NCI-H774 (cell line): ENCODE measurements at regions not wholly inside any gene's neighbourhood (a gene's known extent, or its start where the extent isn't known, plus 50 kb on each side); places are given as distances from the start of the nearest gene placed in this dataset.
"Not testable (repeated sequence)": the region's sequence is repeated elsewhere in the genome, so short reads cannot be mapped to it uniquely, and the experiment has no call there.

Experiments
- DNase-seq: peaks from one replicate; lab custom pipeline; 2025; lab: John Stamatoyannopoulos, UW

DNA sequence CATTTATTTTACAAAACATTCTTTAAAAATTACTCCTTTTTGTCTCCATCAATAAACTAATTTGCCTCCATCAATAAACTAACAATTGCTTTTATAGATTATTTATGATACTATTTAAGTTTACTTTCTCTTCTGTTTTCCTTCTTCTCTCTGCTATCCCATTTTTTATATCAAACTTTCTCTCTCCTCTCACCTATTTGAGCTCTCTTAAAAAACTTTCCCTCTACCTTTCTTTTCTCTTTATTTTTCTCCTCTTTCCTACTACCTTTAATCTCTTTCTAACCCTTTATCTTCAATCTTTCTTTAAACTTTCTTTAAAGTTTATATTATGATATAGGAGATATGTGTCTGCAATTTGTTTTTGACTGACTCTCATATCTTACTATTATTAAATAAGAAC, 566.4 kb downstream of the DACH1 start:
- no peak for DNase-seq

DNA sequence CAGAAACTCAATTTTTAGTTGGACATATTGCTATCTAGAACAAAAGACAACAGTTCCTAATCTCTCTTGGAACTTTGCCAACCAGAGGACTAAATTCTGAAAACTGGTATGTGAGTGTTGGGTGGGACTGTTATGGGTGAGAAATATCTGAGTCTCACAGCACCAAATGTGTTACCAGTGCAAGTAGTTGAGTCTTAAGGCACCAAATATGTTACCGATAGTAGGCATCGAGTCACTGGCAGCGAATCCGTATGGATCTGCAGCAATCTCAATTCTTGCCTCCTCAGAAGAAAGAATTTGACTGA, 575.2 kb downstream of the DACH1 start:
- no peak for DNase-seq

DNA sequence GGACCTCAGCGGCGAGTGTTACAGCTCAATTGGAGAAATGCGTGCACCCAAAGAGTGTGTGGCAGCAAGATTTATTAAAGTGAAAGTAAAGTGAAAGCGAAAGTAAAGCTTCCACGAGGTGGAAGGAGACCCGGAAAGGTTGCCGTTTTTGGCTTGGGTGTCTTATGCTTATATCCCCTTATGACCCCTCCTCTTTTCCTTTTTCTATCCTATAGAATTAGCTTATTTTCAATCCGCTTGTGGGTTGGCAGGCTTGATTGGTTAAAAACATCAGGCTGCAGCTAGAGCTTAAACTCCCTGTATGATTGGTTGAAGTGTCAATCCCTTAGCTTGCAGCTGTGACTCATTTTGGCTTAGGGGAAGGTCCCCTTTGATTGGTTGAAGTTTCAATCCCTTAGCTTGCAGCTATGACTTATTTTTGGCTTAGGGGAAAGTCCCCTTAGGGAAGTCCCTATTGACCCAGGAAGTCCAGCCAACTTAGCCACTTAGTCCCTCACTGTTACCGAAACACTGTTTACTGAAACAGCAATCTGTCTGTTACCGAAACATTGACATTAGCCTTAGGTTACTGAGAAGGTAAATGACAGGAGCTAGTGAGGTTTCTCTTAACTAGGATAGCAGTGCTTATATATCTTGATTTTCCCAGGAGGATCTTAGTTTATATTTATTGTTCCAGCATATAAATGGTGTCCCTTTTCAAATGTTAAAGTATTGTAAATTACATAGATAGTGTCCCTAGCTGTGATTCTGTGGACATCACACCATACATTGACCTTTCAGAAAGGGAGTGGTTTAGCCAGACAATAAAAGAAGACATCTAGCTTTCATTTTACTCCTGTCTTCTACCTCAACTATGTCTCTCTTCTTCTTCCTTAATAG, 575.8 kb downstream of the DACH1 start:
- peak; percentile 37 for DNase-seq

DNA sequence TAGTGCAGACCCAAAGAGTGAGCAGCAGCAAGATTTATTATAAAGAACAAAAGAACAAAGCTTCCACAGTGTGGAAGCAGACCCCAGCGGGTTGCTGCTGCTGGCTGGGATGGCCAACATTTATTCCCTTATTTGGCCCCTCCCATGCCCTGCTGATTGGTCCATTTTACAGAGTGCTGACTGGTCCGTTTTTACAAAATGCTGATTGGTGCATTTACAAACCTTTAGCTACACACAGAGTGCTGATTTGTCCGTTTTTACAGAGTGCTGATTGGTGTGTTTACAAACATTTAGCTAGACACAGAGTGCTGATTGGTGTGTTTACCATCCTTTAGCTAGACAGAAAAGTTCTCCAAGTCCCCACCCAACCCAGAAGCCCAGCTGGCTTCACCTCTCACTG, 577.0 kb downstream of the DACH1 start:
- DNase-seq, result not testable (repeated sequence)

DNA sequence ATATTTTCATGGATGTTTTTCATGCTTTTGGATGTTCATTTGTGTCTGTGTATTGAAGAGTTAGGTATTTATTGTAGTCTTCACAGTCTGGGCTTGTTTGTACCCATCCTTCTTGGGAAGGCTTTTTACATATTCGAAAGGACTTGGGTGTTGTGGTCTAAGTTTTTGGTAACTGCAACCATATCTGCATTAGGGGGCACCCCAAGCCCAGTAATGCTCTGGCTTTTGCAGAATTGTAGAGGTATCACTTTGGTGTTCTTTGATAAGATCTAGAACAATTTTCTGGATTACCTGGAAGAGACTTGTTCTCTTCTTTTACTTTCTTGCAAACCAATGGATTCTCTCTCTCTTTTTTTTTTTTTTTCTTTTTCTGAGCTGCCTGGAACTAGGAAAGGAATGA, 581.3 kb downstream of the DACH1 start:
- no peak for DNase-seq

DNA sequence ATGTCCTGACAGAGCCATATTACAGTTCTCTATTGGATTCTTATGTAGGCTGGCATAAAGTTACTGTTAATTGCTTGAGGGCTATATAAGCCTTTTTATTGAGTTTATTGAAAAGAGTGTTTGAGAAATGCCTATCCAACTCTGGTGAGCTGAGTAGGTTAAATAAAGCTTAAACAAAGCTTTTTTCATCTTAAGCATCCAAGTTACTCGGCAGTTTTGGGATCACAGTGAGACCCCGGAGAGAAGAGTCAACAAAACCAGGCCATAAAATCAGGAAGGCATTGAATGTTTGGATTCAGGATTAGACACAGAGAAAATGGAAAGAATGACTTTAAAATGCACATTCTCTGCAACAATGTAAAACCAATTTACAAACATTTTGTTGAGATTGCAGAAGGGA, 588.5 kb downstream of the DACH1 start:
- DNase-seq, result no peak

DNA sequence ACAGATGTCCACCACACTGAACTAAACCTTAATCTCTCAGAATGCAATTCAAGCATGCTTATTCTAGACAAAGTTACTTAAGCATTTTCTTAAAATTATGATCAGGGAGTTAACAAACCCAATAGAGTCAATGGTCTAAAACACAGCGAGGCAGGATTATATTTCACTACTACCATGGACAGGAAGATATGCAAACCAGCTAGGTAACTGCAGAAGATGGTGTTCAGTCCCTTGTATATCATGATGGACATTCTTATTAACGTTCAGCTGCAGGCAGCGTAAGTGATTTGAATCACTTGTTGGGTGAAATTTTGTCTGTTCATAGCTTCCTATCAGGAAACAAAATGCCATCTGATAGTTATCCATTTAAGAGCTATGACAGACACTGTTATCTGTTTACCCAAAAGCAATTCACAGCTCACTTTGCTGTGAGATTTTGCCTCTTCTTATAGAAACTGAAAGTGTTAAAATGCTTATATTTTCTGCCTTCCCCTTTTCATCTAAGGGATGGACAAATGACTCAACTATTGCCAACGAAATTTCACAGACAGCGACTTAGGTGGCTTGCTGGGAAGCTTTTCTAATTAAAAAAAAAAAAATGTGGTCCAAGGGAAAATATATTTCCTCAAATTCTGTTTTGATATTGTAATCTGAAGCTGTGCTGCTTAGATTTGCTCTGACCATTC, 591.9 kb downstream of the DACH1 start:
- DNase-seq, result no peak

DNA sequence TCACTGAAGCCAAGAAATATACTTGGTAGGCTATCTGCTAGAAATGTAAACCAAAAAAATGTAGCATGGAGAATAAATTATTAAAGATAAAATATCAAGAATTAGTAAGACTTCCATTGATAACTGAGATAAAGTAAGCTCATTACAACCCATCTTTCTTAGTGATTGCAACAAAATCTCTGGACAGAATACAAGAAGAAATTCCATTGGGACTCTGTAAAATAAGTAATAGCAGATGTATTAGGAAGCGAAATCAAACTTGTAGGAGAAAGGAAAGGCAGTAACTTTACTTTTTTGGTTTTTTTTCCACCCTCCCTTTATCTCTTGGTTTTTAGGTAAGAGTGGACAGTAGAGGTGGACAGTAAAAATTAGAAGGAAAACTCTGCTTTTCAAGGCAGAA, 605.7 kb downstream of the DACH1 start:
- DNase-seq, result no peak

DNA sequence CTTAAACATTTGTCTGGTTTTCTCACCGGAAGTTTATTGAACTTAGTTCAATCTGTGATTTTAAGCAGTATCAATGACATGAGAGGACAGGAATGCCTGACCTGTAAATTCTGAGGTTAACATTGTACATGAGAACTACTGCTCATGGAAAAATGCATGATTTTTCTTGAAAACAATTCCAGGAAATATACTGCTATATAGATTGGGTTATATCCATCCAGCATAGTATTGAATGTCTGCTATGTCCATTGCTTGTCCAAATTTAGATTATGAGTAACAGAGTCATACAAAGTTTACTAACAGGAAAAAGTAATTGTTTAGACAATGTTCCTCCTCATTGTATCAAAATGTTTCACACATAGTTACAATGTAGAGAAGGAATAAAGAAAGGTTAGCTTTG, 606.8 kb downstream of the DACH1 start:
- no peak for DNase-seq

DNA sequence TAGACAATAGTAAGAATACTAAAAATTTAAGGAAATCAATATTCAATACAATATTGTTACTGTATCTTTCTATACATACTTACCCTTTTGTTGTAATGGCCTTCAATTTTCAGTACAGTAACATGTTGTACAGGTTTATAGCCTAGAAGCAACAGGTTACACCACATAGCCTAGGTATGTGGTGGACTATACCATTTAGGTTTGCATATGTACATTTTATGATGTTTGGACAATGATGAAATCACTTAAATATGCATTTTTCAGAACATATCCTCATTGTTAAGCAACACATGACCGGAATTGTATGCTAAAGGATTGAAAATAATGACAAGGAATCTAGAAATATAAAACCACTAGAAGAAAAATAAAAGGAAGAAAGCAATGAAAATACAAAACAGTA, 611.4 kb downstream of the DACH1 start:
- no peak for DNase-seq

DNA sequence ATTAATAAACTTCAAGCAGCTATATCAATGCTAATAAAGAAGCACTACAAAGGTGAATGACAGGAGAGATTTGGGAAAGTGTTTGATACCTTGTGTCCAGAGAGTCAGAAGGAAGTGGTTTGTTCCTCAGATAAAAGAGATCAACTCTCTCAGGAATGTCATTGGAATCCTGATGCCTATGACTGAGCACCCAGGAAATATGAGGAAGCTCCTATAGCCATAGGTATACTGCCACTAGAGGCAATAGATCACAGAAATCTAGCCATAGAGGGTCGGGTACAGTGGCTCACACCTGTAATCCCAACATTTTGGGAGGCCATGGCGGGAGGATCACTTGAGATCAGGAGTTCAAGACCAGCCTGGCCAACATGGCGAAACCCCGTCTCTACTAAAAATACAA, 612.6 kb downstream of the DACH1 start:
- no peak for DNase-seq

DNA sequence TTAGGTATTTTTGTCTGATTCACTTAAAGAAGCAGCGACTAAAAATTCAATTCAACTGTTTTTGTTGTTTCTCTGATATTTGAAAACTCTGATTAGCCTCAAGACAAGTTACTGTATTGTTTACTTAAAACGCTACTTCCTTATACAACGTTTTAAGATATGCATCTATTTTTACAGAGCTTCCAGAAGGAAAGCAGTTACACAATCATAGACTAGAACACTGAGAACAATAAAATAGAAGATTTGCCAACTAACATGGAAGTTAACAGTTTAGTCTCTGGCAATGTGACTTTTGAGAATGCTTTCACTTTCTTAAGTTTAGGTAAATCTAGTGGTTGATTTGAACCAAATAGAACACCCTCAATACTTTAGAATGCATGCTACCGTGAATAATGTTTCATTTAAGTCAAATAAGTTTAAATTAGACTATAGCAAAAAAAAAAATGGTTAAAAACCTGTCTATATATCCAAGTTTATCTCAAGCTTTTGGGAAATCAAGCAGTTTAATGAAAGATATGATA, 614.8 kb downstream of the DACH1 start:
- DNase-seq, result no peak

DNA sequence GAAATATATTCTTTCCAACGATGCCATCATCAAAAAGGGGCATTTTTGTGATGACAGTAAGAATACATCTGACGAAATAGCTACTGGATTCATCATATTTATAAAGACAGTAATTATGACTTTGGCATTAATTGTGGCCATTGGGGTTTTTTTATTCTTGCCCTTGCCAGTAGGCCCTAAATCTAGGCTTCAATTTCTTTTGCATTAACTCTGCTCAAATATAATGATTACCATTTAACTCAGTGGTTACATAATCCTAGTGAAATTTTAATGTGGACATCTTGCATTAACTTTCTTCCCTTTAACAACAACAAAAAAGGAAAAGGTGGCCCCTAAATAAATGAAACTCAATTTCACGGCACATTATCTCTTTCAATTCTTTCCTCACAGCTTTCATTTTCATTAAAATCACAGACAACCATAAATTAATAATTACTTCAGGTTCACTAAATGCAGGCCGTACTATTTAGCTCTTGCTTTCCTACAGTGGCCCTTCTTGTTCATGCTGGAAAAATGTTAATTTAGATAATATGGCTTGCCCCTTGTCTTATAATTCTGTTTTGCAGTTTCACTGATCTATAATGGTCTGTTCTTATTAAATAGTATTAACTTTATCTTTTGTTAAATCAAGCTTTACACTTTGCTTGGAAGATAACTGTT, 615.6 kb downstream of the DACH1 start:
- no peak for DNase-seq

DNA sequence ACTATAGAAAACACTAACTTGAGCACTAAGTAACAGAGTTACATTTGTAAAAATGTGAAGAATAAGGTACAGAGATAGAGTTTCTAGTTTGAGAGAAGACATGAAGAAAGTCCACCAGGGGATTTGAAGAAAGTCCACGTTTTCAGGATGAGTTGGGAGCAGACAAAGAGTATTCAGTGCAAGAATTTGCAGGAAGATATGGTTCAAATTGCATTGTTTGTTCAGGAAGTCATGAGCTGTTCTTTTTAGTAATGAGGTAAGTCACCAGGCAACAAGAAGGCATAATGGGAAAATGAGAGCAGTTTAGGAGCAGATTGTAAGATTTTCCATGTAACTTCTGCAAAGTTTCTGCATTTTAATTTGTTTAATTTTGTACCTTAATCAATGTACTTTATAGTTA, 618.0 kb downstream of the DACH1 start:
- DNase-seq, result no peak

DNA sequence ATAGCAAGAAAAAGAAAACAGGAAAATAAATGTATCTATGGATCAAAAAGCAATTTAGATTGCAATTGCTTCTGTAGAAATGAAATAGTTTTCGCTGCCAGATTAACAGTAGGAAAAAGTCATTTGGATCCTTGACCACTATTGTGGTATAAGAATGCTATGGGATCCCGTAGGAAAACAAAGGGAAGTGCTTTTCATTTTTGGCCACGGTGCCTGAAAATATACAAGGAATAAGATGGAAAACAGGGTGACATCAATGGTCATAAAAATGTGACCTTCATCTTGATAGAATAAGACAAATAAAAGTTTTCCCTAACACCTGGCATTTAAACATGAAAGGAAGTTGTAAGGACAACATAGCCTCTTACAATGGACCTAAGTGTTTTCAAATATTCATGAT, 622.8 kb downstream of the DACH1 start:
- no peak for DNase-seq

DNA sequence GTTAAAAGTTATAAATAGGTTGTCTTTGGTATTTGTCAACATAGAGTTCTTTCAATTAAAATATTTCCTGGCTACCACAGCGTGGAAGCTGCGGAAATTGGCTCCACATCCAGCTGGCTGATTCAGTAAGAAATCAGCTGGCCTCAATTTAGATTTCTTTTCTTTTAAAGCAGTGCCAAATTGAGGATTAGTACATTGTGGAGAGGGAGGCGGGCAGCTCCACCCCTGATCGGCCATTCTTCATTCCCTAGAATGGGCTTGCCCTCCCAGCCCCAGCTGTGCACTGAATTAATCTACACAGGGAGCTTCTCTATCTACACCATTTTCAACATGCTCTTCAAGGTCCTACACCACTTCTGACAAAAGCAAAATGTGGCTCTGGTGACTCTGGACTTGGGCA, 624.8 kb downstream of the DACH1 start:
- no peak for DNase-seq

DNA sequence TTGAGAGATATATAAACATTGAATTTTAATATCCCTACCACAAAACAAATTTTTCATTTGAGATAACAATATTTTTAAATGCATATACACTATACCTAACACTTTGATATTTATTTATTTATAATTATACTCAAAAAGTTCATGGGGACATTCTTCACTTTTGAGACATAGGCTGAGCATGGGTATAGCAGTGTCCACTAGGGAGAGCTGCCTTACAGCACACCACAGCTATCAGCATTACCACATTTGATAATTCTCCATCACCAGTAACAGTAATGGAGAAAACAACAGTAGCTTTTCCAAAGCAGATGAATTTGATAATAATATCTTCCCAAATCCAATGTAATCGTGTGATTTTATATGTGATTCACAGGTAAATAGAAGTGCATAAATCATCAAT, 626.1 kb downstream of the DACH1 start:
- no peak for DNase-seq

DNA sequence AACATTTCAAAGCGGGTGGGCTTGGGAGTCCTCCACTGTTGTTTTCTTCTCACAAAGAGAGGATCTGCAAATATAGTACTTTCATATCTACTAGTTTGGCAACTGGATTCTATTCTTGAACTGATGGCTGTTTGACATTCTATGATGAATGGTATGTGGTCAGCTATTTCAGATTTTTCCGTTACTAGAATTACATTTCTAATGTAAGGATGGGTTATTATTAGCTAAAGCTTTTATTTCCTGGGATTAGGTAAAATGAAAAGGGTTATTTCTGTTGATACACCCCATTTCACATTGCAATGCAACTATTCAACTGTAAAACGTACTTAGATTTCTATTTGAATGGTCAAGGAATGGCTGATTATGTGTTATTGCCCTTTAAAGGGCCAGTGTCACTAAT, 629.7 kb downstream of the DACH1 start:
- DNase-seq, result no peak

DNA sequence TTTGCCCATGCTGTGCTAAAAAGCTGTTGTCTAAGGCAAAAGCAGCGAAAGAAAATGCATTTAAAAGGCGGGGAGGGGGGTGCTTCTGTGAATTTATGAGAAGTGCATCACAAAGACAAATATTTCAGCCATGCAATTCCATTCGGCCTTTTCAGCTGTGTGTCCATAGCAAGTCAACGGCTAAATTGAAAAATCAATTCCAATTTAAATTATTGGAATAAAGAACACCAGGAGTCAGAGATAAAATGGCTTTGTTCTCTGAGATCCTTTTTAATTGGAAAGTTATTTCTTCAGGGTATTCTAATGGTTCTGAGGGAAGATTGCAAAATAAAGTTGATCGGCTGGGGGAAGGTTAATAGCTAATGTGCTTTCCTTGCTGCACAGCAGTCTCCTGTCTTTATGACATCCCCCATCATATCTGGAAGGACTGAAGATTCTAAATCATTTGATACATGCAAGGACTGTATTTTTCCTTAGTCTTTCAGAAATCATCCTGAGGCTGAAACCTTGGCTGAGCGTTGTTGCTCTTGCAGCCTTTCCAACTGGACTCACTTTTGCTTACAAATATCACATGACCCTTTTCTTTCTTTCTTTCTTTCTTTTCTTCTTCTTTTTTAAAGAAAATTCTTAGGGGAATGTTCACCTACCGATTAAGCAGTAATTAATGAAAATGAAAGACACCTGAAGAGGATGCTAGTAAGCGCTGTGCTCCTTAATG, 647.1 kb downstream of the DACH1 start:
- no peak for DNase-seq

DNA sequence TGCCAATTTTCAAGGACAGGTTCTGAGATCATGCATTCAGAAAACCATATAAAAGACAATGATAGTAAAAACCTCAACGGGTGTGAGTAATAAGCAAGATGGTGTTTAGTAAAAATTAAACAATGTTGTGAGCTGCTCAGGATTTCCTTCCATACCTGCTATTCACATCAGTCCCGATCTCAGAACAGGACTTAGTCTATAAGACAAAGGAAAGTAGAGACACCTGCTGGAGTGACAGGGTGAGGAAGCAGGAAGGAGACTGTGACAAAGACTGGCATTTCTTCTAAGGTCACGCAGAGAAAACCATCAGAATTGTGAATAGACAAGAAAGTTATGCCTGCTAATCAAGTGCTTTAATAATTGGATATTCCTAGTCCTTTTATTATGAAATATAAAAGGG, 648.0 kb downstream of the DACH1 start:
- no peak for DNase-seq

DNA sequence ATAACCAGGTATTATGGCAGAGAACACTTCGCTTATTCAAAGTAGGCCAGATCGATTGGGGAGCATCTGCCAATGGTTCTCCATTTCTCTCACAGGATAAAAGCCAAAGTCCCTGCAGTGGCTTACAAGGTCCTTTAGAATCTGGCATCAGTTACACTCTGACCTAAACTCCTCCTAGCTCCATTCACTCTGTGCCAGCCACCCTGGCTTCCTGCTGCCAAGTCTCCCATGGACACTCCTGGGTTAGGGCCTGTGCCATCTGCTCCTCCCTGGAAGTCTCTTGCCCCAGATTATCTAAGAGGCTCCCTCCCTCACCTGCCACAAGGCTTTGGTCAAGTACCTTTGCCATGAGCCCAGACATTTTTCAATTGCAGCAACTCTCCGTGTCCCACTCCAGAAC, 649.2 kb downstream of the DACH1 start:
- DNase-seq, result no peak

DNA sequence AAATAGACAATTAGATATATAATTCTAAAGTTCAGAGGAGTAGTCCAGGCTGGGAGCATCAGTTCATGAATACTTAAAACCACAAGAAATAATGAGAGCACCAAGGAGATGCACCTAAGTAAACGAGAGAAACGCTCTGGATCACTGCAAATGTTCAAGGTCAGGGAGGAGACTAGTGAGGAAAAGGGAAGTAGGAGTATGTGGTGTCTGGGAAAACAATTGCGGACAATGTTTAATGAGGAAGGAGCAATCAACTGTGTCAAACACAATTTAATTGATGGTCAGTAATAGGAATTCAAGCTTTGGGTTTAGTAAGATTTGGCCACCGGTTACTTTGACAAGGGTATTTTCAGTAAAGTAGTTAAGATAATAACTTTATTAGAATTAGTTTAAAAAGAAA, 652.2 kb downstream of the DACH1 start:
- DNase-seq, result no peak

DNA sequence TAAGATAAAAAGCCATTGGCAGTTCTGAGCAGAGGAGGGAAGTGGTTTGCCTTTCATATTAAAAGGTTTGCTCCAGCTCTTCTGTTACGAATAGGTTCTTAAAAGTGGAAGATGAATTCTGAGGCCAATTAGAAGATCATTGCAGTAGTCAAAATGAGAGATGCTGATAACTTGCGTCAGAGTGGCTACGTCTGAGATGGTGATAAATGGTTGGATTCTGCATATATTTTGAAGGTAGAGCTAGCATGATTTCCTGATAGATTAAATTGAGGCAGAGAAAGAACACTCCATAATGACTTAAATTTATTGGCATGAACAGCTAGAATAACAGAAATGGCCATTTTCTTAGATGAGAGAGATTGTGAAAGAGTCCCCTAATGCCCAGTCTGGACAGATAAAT, 652.6 kb downstream of the DACH1 start:
- DNase-seq, result no peak
